Gastrocnemius medialis (tissue), 4 donors: ENCODE measurements at regions not wholly inside any gene's neighbourhood (a gene's known extent, or its start where the extent isn't known, plus 50 kb on each side); places are given as distances from the start of the nearest gene placed in this dataset.

Source experiments
- ATAC-seq, 2 donors: fragments of 150-250 bp; one replicate each; pipeline ENCODE4 v1.9.1; 2016
- DNase-seq, 2 donors: peaks; one replicate each; pipeline ENCODE4 v3.0.0-alpha.2; 2019
- H3K27ac ChIP-seq, 4 donors: fragments of 200-600 bp; sonication (generic); 1 replicate in 1 of 4; 2 replicates in 3 of 4; pipeline ENCODE4 v1.5.1; 2016 to 2018; ENCODE audit warnings: mild to moderate bottlenecking in 2 of 4, moderate library complexity in 1 of 4
- H3K27me3 ChIP-seq, 3 donors: fragments of 200-600 bp; sonication (generic) in 2 of 3; 1 replicate in 1 of 3; 2 replicates in 2 of 3; pipeline versions ENCODE4 v1.5.1 to v1.6.0; 2016 to 2019; ENCODE audit warnings: mild to moderate bottlenecking in 1 of 3, moderate library complexity in 1 of 3
- H3K36me3 ChIP-seq, 2 donors: fragments of 200-600 bp; sonication (generic) in 1 of 2; one replicate each; pipeline ENCODE4 v1.5.1; 2017 to 2018
- H3K4me1 ChIP-seq, 2 donors: fragments of 200-600 bp; sonication (generic) in 1 of 2; one replicate each; pipeline ENCODE4 v1.5.1; 2016 to 2017; ENCODE audit warnings: mild to moderate bottlenecking in 2 of 2
- H3K4me3 ChIP-seq, 4 donors: fragments of 200-600 bp; sonication (generic) in 3 of 4; 1 replicate in 1 of 4; 2 replicates in 3 of 4; pipeline ENCODE4 v1.5.1; 2016 to 2019; ENCODE audit warnings: mild to moderate bottlenecking in 2 of 4
- H3K9me3 ChIP-seq, 3 donors: fragments of 200-600 bp; sonication (generic) in 2 of 3; 1 replicate in 1 of 3; 2 replicates in 2 of 3; pipeline ENCODE4 v1.5.1; 2016 to 2019
- POLR2A ChIP-seq, 2 donors: fragments of 450-650 bp; IDR thresholded peaks; one replicate each; pipeline ENCODE4 v1.6.1; 2017; ENCODE audit warnings: antibody characterized with exemption in 2 of 2, mild to moderate bottlenecking in 2 of 2, moderate library complexity in 2 of 2
- in situ Hi-C, 4 donors: fragments of 200-750 bp; cut with MboI; loops; one replicate each; pipeline versions ENCODE4 v1.15.0 to v1.8.0; 2017; ENCODE audit warnings: low sequenced_read_pairs in 4 of 4
- intact Hi-C: fragments of 100-400 bp; cut with DNase I; formaldehyde crosslinking; loops from one replicate; pipeline ENCODE4 v1.15.1; 2023; ENCODE audit warnings: low total_unique reads
- TF ChIP-seq, protein P1 (sequence below), 5 experiments: fragments of 450-650 bp in 3 of 5; fragments of 200-600 bp in 2 of 5; sonication (generic) in 2 of 5; IDR thresholded peaks in 4 of 5; conservative IDR thresholded peaks in 1 of 5; 1 replicate in 4 of 5; 2 replicates in 1 of 5; pipeline ENCODE4 v1.5.1; 2016 to 2019; ENCODE audit warnings: antibody characterized with exemption in 5 of 5, mild to moderate bottlenecking in 3 of 5, moderate library complexity in 3 of 5

DNA sequence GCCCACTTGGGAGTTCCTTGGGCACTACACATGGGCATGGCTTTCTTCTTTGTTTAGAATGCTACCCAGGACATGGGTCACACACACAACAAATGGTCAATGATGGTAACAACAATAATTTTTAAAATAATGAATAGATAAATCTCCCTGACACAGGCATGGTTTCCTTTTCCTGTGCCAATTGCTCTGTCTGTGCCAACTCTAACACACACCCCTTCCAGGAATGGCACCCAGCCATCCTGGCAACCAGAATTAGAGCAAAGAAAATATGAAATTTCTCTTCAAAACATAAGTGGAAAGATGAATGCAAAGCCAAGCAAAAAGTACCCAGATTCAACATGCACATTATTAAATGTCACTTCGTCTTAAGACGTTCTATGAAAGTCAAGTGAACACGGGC, 104.9 kb upstream of the SOX5 start:
- Histone ChIP-seq H3K4me3 (no peak overlapping the region), H3K27ac (no peak overlapping the region), H3K27me3 (no peaks in the 10 kb centered on the region), H3K4me1 (no peaks in the 10 kb centered on the region), H3K36me3 (no peaks in the 10 kb centered on the region), H3K9me3 (no peaks in the 10 kb centered on the region)
- intact Hi-C loops (no loop called here), in situ Hi-C loops (no loop called here)
- TF ChIP-seq POLR2A (IDR thresholded peaks at IDR 0.05), result no peak
- TF ChIP-seq, protein P1, sequence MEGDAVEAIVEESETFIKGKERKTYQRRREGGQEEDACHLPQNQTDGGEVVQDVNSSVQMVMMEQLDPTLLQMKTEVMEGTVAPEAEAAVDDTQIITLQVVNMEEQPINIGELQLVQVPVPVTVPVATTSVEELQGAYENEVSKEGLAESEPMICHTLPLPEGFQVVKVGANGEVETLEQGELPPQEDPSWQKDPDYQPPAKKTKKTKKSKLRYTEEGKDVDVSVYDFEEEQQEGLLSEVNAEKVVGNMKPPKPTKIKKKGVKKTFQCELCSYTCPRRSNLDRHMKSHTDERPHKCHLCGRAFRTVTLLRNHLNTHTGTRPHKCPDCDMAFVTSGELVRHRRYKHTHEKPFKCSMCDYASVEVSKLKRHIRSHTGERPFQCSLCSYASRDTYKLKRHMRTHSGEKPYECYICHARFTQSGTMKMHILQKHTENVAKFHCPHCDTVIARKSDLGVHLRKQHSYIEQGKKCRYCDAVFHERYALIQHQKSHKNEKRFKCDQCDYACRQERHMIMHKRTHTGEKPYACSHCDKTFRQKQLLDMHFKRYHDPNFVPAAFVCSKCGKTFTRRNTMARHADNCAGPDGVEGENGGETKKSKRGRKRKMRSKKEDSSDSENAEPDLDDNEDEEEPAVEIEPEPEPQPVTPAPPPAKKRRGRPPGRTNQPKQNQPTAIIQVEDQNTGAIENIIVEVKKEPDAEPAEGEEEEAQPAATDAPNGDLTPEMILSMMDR (IDR thresholded peaks at IDR 0.05 in 4 of 5, conservative IDR thresholded peaks at IDR 0.05 in 1 of 5), result no peak
- DNase-seq (no peak), ATAC-seq (no peak)

DNA sequence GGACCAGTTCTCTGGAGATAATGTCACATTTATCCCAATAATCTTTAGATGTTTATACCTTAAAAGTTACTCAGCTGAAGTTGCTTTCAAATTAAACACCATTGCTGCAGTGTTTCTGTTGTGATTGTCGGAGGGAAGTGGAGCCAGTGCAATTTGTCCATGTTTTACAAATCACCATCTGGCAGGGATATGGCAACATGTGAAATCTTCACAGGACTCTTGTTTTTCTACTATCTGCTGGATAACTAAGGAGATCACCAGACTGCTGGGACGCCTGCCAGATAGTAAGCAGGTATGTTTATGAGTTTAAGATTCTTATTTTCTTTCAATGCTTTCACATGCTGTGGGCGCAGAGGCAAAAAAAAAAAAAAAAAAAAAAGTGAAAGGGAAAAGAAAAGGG, 100.3 kb upstream of the SOX5 start:
- TF ChIP-seq POLR2A (IDR thresholded peaks at IDR 0.05), result no peak
- TF ChIP-seq, protein P1 (IDR thresholded peaks at IDR 0.05 in 4 of 5, conservative IDR thresholded peaks at IDR 0.05 in 1 of 5), result no peak
- in situ Hi-C loops (no loop called here), intact Hi-C loops (no loop called here)

DNA sequence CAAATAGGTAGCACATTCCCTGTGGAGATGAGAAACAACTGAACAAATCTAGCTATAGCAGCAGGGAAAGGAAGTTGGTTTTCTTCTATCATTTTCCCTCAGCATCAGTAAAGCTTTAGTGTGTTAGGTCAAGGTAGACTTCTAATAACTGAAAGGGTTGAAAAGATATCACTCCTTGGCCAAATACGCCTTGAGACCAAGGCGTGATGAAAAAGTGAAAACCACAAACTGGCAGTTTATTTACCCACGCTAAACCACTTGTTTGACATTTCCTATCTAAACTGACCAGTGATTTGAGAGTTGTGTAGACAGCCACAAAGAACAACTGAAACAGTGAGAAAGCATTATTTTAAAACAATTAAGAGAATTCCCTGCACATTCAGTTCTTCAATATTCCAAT, 99.6 kb upstream of the SOX5 start:
- DNase-seq, result no peak
- Histone ChIP-seq H3K4me1 (no peaks in the 10 kb centered on the region), H3K9me3 (no peaks in the 10 kb centered on the region), H3K36me3 (no peaks in the 10 kb centered on the region), H3K27ac (no peak overlapping the region), H3K4me3 (no peak overlapping the region), H3K27me3 (no peaks in the 10 kb centered on the region)
- TF ChIP-seq POLR2A (IDR thresholded peaks at IDR 0.05), result no peak
- TF ChIP-seq, protein P1 (IDR thresholded peaks at IDR 0.05 in 4 of 5, conservative IDR thresholded peaks at IDR 0.05 in 1 of 5), result no peak
- in situ Hi-C loops, result no loop called here
- intact Hi-C loops, result no loop called here
- no peak for ATAC-seq

More for the DNA sequence above, 100.3 kb upstream of the SOX5 start:
- Histone ChIP-seq H3K27me3 (no peaks in the 10 kb centered on the region), H3K27ac (no peak overlapping the region), H3K36me3 (no peaks in the 10 kb centered on the region), H3K4me3 (no peak overlapping the region), H3K9me3 (no peaks in the 10 kb centered on the region), H3K4me1 (no peaks in the 10 kb centered on the region)
- no peak for ATAC-seq
- DNase-seq, result no peak

DNA sequence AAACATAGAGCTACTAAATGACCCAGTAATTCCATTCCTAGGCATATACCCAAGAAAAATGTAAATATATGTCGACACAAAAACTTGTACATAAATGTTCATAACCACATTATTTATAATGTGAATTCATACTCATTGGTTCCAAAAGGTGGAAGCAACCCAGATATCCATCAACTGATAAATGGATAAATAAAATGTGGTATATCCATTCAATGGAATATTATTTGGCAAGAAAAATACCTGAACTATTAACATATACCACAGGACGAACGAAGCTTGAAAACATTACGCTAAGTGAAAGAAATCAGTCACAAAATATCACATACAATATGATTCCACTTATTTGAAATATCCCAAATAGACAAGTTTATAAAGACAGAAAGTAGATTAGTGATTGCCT, 99.0 kb upstream of the SOX5 start:
- TF ChIP-seq, protein P1 (IDR thresholded peaks at IDR 0.05 in 4 of 5, conservative IDR thresholded peaks at IDR 0.05 in 1 of 5), result no peak
- TF ChIP-seq POLR2A (IDR thresholded peaks at IDR 0.05), result no peak
- in situ Hi-C loops, result no loop called here
- intact Hi-C loops, result no loop called here

DNA sequence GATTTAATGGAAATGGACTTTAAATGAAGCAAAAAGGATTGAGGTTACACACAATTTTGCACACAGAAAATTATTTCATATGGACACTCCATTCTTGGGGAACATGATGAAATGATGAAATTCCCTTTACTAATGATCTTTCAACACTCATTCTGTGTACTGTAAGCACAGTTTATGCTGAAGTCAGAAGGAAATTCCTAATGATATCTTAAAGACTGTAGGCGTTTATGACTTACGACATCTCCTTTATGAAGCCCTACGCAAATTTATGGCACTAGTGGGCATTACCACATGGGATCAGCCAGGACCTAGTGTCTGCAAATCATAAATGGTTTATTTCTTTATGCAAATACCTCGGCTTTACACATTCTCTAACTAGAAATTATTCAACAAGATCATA, 97.9 kb upstream of the SOX5 start:
- no peaks in the 10 kb centered on the region for H3K9me3 ChIP-seq
- in situ Hi-C loops, result no loop called here
- intact Hi-C loops, result no loop called here
- H3K27ac ChIP-seq, result no peak overlapping the region
- no peaks in the 10 kb centered on the region for H3K36me3 ChIP-seq
- no peak for TF ChIP-seq POLR2A (IDR thresholded peaks at IDR 0.05)
- TF ChIP-seq, protein P1 (IDR thresholded peaks at IDR 0.05 in 4 of 5, conservative IDR thresholded peaks at IDR 0.05 in 1 of 5), result no peak
- no peaks in the 10 kb centered on the region for H3K4me1 ChIP-seq
- no peaks in the 10 kb centered on the region for H3K27me3 ChIP-seq
- no peak for ATAC-seq
- no peak overlapping the region for H3K4me3 ChIP-seq
- DNase-seq, result no peak

More for the DNA sequence above, 99.0 kb upstream of the SOX5 start:
- Histone ChIP-seq H3K36me3 (no peaks in the 10 kb centered on the region), H3K4me3 (no peak overlapping the region), H3K27me3 (no peaks in the 10 kb centered on the region), H3K27ac (no peak overlapping the region), H3K4me1 (no peaks in the 10 kb centered on the region), H3K9me3 (no peaks in the 10 kb centered on the region)
- ATAC-seq (no peak), DNase-seq (no peak)
